Tibial nerve (tissue), 4 donors: ENCODE measurements at regions not wholly inside any gene's neighbourhood (a gene's known extent, or its start where the extent isn't known, plus 50 kb on each side); places are given as distances from the start of the nearest gene placed in this dataset.

Experiments used
- DNase-seq, 2 donors: peaks; one replicate each; pipeline ENCODE4 v3.0.0-alpha.2; 2019; ENCODE audit warnings: low spot score in 2 of 2
- H3K27ac ChIP-seq, 4 donors: fragments of 200-600 bp; sonication (generic) in 3 of 4; one replicate each; pipeline ENCODE4 v1.5.1; 2017 to 2019; ENCODE audit warnings: mild to moderate bottlenecking in 1 of 4
- H3K27me3 ChIP-seq, 2 donors: fragments of 200-600 bp; sonication (generic) in 1 of 2; one replicate each; pipeline versions ENCODE4 v1.5.1 to v1.6.0; 2017 to 2019
- H3K36me3 ChIP-seq, 3 donors: fragments of 200-600 bp; sonication (generic); one replicate each; pipeline ENCODE4 v1.5.1; 2018 to 2019
- H3K4me1 ChIP-seq, 4 donors: fragments of 200-600 bp; sonication (generic) in 3 of 4; one replicate each; pipeline ENCODE4 v1.5.1; 2017 to 2019
- H3K4me3 ChIP-seq, 4 donors: fragments of 200-600 bp; sonication (generic) in 3 of 4; one replicate each; pipeline ENCODE4 v1.5.1; 2017 to 2019; ENCODE audit warnings: mild to moderate bottlenecking in 1 of 4, moderate library complexity in 1 of 4
- H3K9me3 ChIP-seq, 4 donors: fragments of 200-600 bp; sonication (generic) in 3 of 4; one replicate each; pipeline ENCODE4 v1.5.1; 2017 to 2019
- EP300 ChIP-seq, 2 donors: sonication (generic); formaldehyde crosslinking; IDR thresholded peaks; one replicate each; pipeline ENCODE4 v1.6.1; 2017; ENCODE audit warnings: antibody characterized with exemption in 2 of 2, mild to moderate bottlenecking in 1 of 2
- POLR2A ChIP-seq, 2 donors: fragments of 450-650 bp; IDR thresholded peaks; one replicate each; pipeline ENCODE4 v1.6.1; 2017; ENCODE audit warnings: antibody characterized with exemption in 2 of 2, mild to moderate bottlenecking in 2 of 2, moderate library complexity in 2 of 2
- WGBS, 2 donors: methylation state at CpG; one replicate each; pipeline ENCODE4 v1.1.5; 2018; 5-methylcytosine and 5-hydroxymethylcytosine counted together
- TF ChIP-seq, protein P1 (sequence below), 5 experiments: fragments of 200-600 bp in 3 of 5; fragments of 450-650 bp in 2 of 5; sonication (generic) in 3 of 5; IDR thresholded peaks; one replicate each; pipeline ENCODE4 v1.5.1; 2016 to 2019; ENCODE audit warnings: antibody characterized with exemption in 5 of 5, mild to moderate bottlenecking in 3 of 5, moderate library complexity in 2 of 5

DNA sequence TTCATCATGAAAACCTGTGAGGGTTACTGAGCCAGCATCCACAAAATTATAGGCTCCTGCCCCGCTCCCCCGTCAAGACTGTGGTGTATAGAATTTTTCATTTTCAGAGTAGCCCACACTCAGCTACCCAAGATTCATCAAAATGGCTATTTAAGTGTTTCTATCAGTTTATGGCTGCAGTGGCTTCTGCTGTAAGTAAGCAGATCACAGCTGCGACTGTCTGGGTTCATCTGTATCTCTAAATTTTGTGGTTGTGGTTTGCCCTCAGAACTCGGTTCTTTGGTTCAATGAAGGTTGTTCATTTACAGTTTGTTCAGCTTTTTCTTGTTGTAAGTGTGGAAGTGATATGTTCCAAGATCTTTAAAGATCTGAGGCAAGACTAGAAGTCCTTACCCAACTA is 284.2 kb downstream of the DOK5 start:
- TF ChIP-seq POLR2A (IDR thresholded peaks at IDR 0.05): no peak
- TF ChIP-seq, protein P1, sequence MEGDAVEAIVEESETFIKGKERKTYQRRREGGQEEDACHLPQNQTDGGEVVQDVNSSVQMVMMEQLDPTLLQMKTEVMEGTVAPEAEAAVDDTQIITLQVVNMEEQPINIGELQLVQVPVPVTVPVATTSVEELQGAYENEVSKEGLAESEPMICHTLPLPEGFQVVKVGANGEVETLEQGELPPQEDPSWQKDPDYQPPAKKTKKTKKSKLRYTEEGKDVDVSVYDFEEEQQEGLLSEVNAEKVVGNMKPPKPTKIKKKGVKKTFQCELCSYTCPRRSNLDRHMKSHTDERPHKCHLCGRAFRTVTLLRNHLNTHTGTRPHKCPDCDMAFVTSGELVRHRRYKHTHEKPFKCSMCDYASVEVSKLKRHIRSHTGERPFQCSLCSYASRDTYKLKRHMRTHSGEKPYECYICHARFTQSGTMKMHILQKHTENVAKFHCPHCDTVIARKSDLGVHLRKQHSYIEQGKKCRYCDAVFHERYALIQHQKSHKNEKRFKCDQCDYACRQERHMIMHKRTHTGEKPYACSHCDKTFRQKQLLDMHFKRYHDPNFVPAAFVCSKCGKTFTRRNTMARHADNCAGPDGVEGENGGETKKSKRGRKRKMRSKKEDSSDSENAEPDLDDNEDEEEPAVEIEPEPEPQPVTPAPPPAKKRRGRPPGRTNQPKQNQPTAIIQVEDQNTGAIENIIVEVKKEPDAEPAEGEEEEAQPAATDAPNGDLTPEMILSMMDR (IDR thresholded peaks at IDR 0.05): no peak
- no peak for TF ChIP-seq EP300 (IDR thresholded peaks at IDR 0.05)
- Histone ChIP-seq H3K27me3 (no peaks in the 10 kb centered on the region), H3K4me3 (no peak overlapping the region), H3K36me3 (no peaks in the 10 kb centered on the region), H3K27ac (no peak overlapping the region), H3K9me3 (peaks cover 0 to 39% (median 0%) of the 10 kb centered on the region in 4 donors), H3K4me1 (no peaks in the 10 kb centered on the region)
- WGBS, 2 donors: 83 to 91% methylated on average over 4 of the region's 4 CpGs
- DNase-seq: no peak

DNA sequence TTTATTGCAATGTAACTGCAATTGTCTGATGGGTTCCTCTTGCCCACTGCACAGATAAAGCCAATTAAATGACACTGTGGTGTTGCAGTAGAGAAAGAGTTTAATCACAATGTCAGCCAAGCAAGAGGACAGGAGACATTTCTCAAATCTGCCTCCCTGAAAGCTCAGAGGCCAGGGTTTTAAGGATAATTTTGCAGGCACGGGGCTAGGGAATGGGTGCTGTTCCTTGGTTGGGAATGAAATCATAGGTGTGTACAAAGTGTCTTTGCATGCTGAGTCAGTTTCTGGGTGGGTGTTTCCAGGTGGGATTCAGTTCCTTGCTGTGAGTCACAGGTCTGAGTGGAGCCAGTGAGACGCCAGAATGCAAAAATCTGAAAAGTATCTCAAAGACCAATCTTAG is 271.4 kb downstream of the DOK5 start:
- no peaks in the 10 kb centered on the region for H3K27me3 ChIP-seq
- WGBS, 2 donors: 84 to 94% methylated on average over 2 of the region's 2 CpGs
- no peak overlapping the region for H3K27ac ChIP-seq
- no peaks in the 10 kb centered on the region for H3K4me1 ChIP-seq
- DNase-seq: no peak
- no peak overlapping the region for H3K4me3 ChIP-seq
- H3K9me3 ChIP-seq: peaks cover 0 to 7% (median 0%) of the 10 kb centered on the region in 4 donors
- TF ChIP-seq EP300 (IDR thresholded peaks at IDR 0.05) (no peak), POLR2A (IDR thresholded peaks at IDR 0.05) (no peak)
- TF ChIP-seq, protein P1 (IDR thresholded peaks at IDR 0.05): no peak
- no peaks in the 10 kb centered on the region for H3K36me3 ChIP-seq

DNA sequence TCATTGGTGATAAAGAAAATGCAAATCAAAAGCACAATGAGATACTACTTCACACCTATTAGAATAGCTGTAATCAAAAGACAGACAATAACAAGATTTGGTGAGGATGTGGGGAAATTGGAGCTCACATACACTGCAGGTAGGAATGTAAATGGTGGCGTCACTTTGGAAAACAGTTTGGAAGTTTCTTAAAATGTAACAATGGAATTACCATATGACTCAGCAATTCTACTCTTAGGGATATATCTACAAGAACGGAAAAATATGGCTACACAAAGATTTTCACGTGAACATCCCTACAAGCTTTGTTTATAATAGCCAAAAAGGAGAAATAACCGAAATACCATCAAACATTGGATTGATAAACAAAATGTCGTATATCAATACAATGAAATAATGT is 270.4 kb downstream of the DOK5 start:
- Histone ChIP-seq H3K27me3 (no peaks in the 10 kb centered on the region), H3K4me3 (no peak overlapping the region), H3K9me3 (peaks cover 0 to 7% (median 0%) of the 10 kb centered on the region in 4 donors), H3K4me1 (no peaks in the 10 kb centered on the region), H3K27ac (no peak overlapping the region), H3K36me3 (no peaks in the 10 kb centered on the region)
- DNase-seq: no peak
- no peak for TF ChIP-seq EP300 (IDR thresholded peaks at IDR 0.05)
- TF ChIP-seq, protein P1 (IDR thresholded peaks at IDR 0.05): no peak
- no peak for TF ChIP-seq POLR2A (IDR thresholded peaks at IDR 0.05)
- 91 to 92% methylated on average over 5 of the region's 5 CpGs for WGBS, 2 donors

DNA sequence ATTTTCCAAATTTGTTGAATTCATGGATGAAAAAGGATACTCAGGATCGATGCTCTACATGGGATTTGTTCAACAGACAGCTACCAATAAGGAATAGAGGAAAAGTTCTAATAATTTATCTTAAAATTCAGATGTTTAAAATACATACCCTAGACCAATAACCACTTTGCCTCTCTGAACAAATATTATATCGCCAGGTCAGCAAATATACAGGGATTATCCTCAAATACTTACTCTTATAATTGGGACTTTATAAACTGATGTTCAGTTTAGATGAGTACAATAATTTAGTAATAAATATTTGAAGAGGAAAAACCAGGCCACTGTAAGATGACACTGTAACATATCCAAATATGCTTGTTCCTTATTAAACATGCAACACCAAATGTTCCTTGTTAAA is 268.7 kb downstream of the DOK5 start:
- 87 to 90% methylated on average over 2 of the region's 2 CpGs for WGBS, 2 donors
- no peaks in the 10 kb centered on the region for H3K4me1 ChIP-seq
- DNase-seq: no peak
- no peaks in the 10 kb centered on the region for H3K27me3 ChIP-seq
- TF ChIP-seq, protein P1 (IDR thresholded peaks at IDR 0.05): no peak
- TF ChIP-seq POLR2A (IDR thresholded peaks at IDR 0.05): no peak
- no peak for TF ChIP-seq EP300 (IDR thresholded peaks at IDR 0.05)
- H3K36me3 ChIP-seq: no peaks in the 10 kb centered on the region
- H3K9me3 ChIP-seq: peaks cover 0 to 7% (median 0%) of the 10 kb centered on the region in 4 donors
- H3K27ac ChIP-seq: no peak overlapping the region
- H3K4me3 ChIP-seq: no peak overlapping the region

DNA sequence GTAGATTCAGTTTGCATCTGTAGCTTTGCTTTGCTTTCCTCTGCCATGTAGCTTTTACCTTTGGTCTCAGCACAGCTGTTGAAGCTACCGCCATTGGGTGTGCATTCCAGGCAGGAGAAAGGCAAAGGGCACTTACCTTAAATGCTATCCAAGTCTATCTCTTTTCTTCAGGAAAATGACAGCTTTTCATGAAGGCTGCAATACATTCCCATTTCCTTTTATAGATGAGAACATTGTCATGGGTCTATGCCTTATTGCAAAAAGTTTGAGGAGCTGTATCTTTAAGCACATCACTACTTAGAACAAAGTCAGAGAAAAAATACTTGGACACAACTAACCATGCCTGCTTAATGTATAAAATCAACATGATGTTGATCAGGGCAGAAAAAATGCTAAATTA is 266.8 kb downstream of the DOK5 start:
- no peak for TF ChIP-seq POLR2A (IDR thresholded peaks at IDR 0.05)
- TF ChIP-seq, protein P1 (IDR thresholded peaks at IDR 0.05): no peak
- no peak for DNase-seq
- Histone ChIP-seq H3K27me3 (no peaks in the 10 kb centered on the region), H3K4me1 (no peaks in the 10 kb centered on the region), H3K36me3 (no peaks in the 10 kb centered on the region), H3K27ac (no peak overlapping the region), H3K4me3 (no peak overlapping the region), H3K9me3 (peaks cover 0 to 7% (median 0%) of the 10 kb centered on the region in 4 donors)
- 96% methylated on average over 1 of the region's 1 CpG for WGBS, 2 donors
